H1 (cell line): ENCODE measurements at regions not wholly inside any gene's neighbourhood (a gene's known extent, or its start where the extent isn't known, plus 50 kb on each side); places are given as distances from the start of the nearest gene placed in this dataset.
"Not testable (repeated sequence)": the region's sequence is repeated elsewhere in the genome, so short reads cannot be mapped to it uniquely, and the experiment has no call there.

Experiments
- CTCF ChIA-PET: fragments of 300-600 bp; sonication (Branson Sonifier 250); formaldehyde crosslinking; loops from one replicate; lab custom pipeline; 2021; ENCODE audit not compliant: partially characterized antibody; lab: Charles Lee
- POLR2A ChIA-PET: fragments of 300-600 bp; sonication (Branson Sonifier 250); formaldehyde crosslinking; loops from one replicate; lab custom pipeline; 2021; ENCODE audit warnings: inconsistent platforms; ENCODE audit not compliant: partially characterized antibody; lab: Charles Lee
- DNase-seq, 2 experiments: peaks; one replicate each; pipeline versions ENCODE4 v3.0.0 to v3.0.0-alpha.2; 2010 to 2022; ENCODE audit warnings: low spot score in 2 of 2, low read depth in 1 of 2, mixed read lengths in 1 of 2
- FAIRE-seq: peaks from 2 replicates; lab custom pipeline; 2011; peaks lifted over from hg19 to GRCh38; lab: Jason Lieb, UNC
- H2AFZ ChIP-seq: 2 replicates; pipeline ENCODE4 v1.8.1; 2012; ENCODE audit warnings: low read length, inconsistent platforms
- H2AK5ac ChIP-seq: 2 replicates; pipeline ENCODE4 v1.6.1; 2013; ENCODE audit warnings: low read depth, low read length
- H2BK120ac ChIP-seq: replicated peaks from 2 replicates; pipeline ENCODE3; 2013; ENCODE audit warnings: low read depth, low read length, inconsistent platforms
- H2BK12ac ChIP-seq: 2 replicates; pipeline ENCODE4 v1.6.1; 2013; ENCODE audit warnings: low read depth, low read length
- H2BK15ac ChIP-seq: 2 replicates; pipeline ENCODE4 v1.6.1; 2013; ENCODE audit warnings: low read length
- H2BK20ac ChIP-seq: 2 replicates; pipeline ENCODE4 v1.6.1; 2013; ENCODE audit warnings: low read length
- H2BK5ac ChIP-seq: 2 replicates; pipeline ENCODE4 v1.6.1; 2013; ENCODE audit warnings: low read depth, low read length
- H3K14ac ChIP-seq: 2 replicates; pipeline ENCODE4 v1.6.1; 2013; ENCODE audit warnings: inconsistent platforms; ENCODE audit not compliant: insufficient read length
- H3K18ac ChIP-seq: 2 replicates; pipeline ENCODE4 v1.6.1; 2013; ENCODE audit warnings: low read length; ENCODE audit errors: extremely low read depth
- H3K23ac ChIP-seq: 2 replicates; pipeline ENCODE4 v1.6.1; 2013; ENCODE audit warnings: inconsistent platforms; ENCODE audit not compliant: insufficient read length
- H3K23me2 ChIP-seq: 2 replicates; pipeline ENCODE4 v1.6.1; 2013; ENCODE audit warnings: low read depth, low read length
- H3K27ac ChIP-seq: 2 replicates; pipeline ENCODE4 v1.6.1; 2011; ENCODE audit warnings: low read depth, low read length, inconsistent platforms
- H3K27me3 ChIP-seq, 4 experiments: replicated peaks in 1 of 4; 1 replicate in 1 of 4; 2 replicates in 3 of 4; pipeline versions ENCODE4 v1.6.1 to v1.8.1; 2011 to 2013; ENCODE audit warnings: low read length in 3 of 4, mild to moderate bottlenecking in 3 of 4, inconsistent platforms in 2 of 4, mixed read lengths in 2 of 4, moderate library complexity in 1 of 4; ENCODE audit not compliant: control insufficient read depth in 3 of 4, insufficient read depth in 3 of 4; ENCODE audit errors: extremely low read depth in 1 of 4
- H3K36me3 ChIP-seq, 4 experiments: 2 replicates each; pipeline versions ENCODE4 v1.6.1 to v1.8.1; 2011 to 2013; ENCODE audit warnings: mild to moderate bottlenecking in 4 of 4, low read length in 3 of 4, moderate library complexity in 2 of 4, control low read depth in 1 of 4, inconsistent platforms in 1 of 4; ENCODE audit not compliant: insufficient read depth in 4 of 4, control insufficient read depth in 2 of 4
- H3K4ac ChIP-seq: replicated peaks from 2 replicates; pipeline ENCODE3; 2013; ENCODE audit warnings: low read length, low read depth, mixed read lengths, inconsistent platforms; ENCODE audit not compliant: insufficient read length
- H3K4me1 ChIP-seq, 4 experiments: replicated peaks in 1 of 4; 1 replicate in 1 of 4; 2 replicates in 3 of 4; pipeline versions ENCODE4 v1.6.1 to v1.8.1; 2011 to 2013; ENCODE audit warnings: low read length in 3 of 4, inconsistent platforms in 2 of 4, mixed read lengths in 1 of 4; ENCODE audit not compliant: insufficient read depth in 4 of 4, control insufficient read depth in 3 of 4
- H3K4me2 ChIP-seq, 2 experiments: 2 replicates each; pipeline versions ENCODE4 v1.6.1 to v1.8.1; 2011 to 2013; ENCODE audit warnings: low read depth in 2 of 2, low read length in 2 of 2, control low read depth in 1 of 2, inconsistent platforms in 1 of 2, mild to moderate bottlenecking in 1 of 2; ENCODE audit not compliant: insufficient read depth in 1 of 2
- H3K4me3 ChIP-seq, 4 experiments: fragments of 200-600, 300-600 bp in 1 of 4; sonication (generic), shearing (Covaris generic), sonication (Bioruptor Twin) in 1 of 4; 2 replicates each; pipeline versions ENCODE4 v1.5.1 to v1.8.1; 2011 to 2016; ENCODE audit warnings: low read length in 4 of 4, low read depth in 3 of 4, control low read depth in 2 of 4, inconsistent platforms in 2 of 4, mild to moderate bottlenecking in 2 of 4, mixed read lengths in 1 of 4, moderate library complexity in 1 of 4; ENCODE audit not compliant: insufficient read depth in 2 of 4; ENCODE audit errors: extremely low read depth in 1 of 4
- H3K56ac ChIP-seq: replicated peaks from 2 replicates; pipeline ENCODE3; 2013; ENCODE audit warnings: low read depth, mild to moderate bottlenecking, mixed read lengths, low read length, inconsistent platforms; ENCODE audit not compliant: insufficient read length
- H3K79me1 ChIP-seq: 2 replicates; pipeline ENCODE4 v1.6.1; 2013; ENCODE audit warnings: low read depth, low read length, control low read depth
- H3K79me2 ChIP-seq, 2 experiments: 2 replicates each; pipeline versions ENCODE4 v1.6.1 to v1.8.1; 2012 to 2013; ENCODE audit warnings: low read length in 2 of 2, mild to moderate bottlenecking in 2 of 2, inconsistent platforms in 1 of 2; ENCODE audit not compliant: insufficient read depth in 2 of 2, control insufficient read depth in 1 of 2
- H3K9ac ChIP-seq, 4 experiments: replicated peaks in 1 of 4; 1 replicate in 1 of 4; 2 replicates in 3 of 4; pipeline versions ENCODE4 v1.6.1 to v1.8.1; 2011 to 2013; ENCODE audit warnings: low read depth in 3 of 4, low read length in 3 of 4, control low read depth in 2 of 4, mild to moderate bottlenecking in 2 of 4, moderate library complexity in 2 of 4, inconsistent platforms in 1 of 4; ENCODE audit errors: extremely low read depth in 1 of 4
- H3K9me3 ChIP-seq, 2 experiments: 2 replicates each; pipeline versions ENCODE4 v1.6.1 to v1.8.1; 2012 to 2013; ENCODE audit warnings: mild to moderate bottlenecking in 2 of 2, moderate library complexity in 2 of 2, control low read depth in 1 of 2, inconsistent platforms in 1 of 2, low read depth in 1 of 2, low read length in 1 of 2, mixed read lengths in 1 of 2; ENCODE audit not compliant: insufficient read depth in 2 of 2
- H4K20me1 ChIP-seq, 2 experiments: replicated peaks in 1 of 2; 2 replicates each; pipeline versions ENCODE3 to v1.8.1; 2011 to 2013; ENCODE audit warnings: inconsistent platforms in 2 of 2, low read length in 2 of 2, mild to moderate bottlenecking in 1 of 2; ENCODE audit not compliant: insufficient read depth in 2 of 2, control insufficient read depth in 1 of 2
- H4K5ac ChIP-seq: 2 replicates; pipeline ENCODE4 v1.6.1; 2013; ENCODE audit warnings: low read length, low read depth, mixed read lengths, inconsistent platforms; ENCODE audit not compliant: insufficient read length
- H4K8ac ChIP-seq: 2 replicates; pipeline ENCODE4 v1.8.0; 2013; ENCODE audit warnings: mild to moderate bottlenecking, moderate library complexity, low read length, inconsistent platforms; ENCODE audit not compliant: insufficient read depth; ENCODE audit errors: extremely low read depth
- H4K91ac ChIP-seq: replicated peaks from 2 replicates; pipeline ENCODE3; 2013; ENCODE audit warnings: low read length, mixed read lengths, inconsistent platforms; ENCODE audit not compliant: insufficient read length
- WGBS, 2 experiments: shearing (Covaris generic) in 1 of 2; methylation state at CpG; one replicate each; pipeline versions ENCODE4 v1.1.6 to v1.1.7; 2013 to 2015; ENCODE audit warnings: low lambda C conversion rate in 2 of 2, mixed read lengths in 2 of 2, inconsistent platforms in 1 of 2, low coverage in 1 of 2, missing lambda C conversion rate in 1 of 2; ENCODE audit not compliant: insufficient replicate concordance in 2 of 2, insufficient coverage in 1 of 2, insufficient read length in 1 of 2; ENCODE audit errors: extremely low coverage in 1 of 2, missing lambda C conversion rate in 1 of 2; 5-methylcytosine and 5-hydroxymethylcytosine counted together

- H2BK15ac ChIP-seq, H3K4me3 ChIP-seq, FAIRE-seq, H3K79me1 ChIP-seq, POLR2A ChIA-PET, H3K79me2 ChIP-seq, H3K9ac ChIP-seq, H2BK5ac ChIP-seq, H3K23ac ChIP-seq, H4K91ac ChIP-seq, H3K18ac ChIP-seq, H2BK120ac ChIP-seq, H3K4me1 ChIP-seq, H3K14ac ChIP-seq, H3K23me2 ChIP-seq, H2BK12ac ChIP-seq, H3K27ac ChIP-seq, DNase-seq, H3K36me3 ChIP-seq, H3K9me3 ChIP-seq, H3K4ac ChIP-seq, H4K5ac ChIP-seq, H3K4me2 ChIP-seq, H4K20me1 ChIP-seq, H3K56ac ChIP-seq, H2AFZ ChIP-seq, H3K27me3 ChIP-seq, H4K8ac ChIP-seq, H2AK5ac ChIP-seq, H2BK20ac ChIP-seq: not testable (repeated sequence)
- 89% methylated on average over 1 of the region's 1 CpG; no CpG with 5 or more reads in 1 of the 2 experiments for WGBS, 2 experiments
- CTCF ChIA-PET = interaction anchor here (0.7 to 1.9 kb wide), 2 partner anchors 69 to 195 kb away, joined by 3 to 7 read pairs; no protein-coding TSS in a partner anchor
Measured at GRCh38 chr1:182154425-182154824, 92.9 kb upstream of the ZNF648 start.
